Spleen (tissue), 7 donors: ENCODE measurements at regions not wholly inside any gene's neighbourhood (a gene's known extent, or its start where the extent isn't known, plus 50 kb on each side); places are given as distances from the start of the nearest gene placed in this dataset.

Experiments
- CTCF ChIP-seq, 11 experiments: fragments of 200-600 bp in 7 of 11; fragments of 450-650 bp in 4 of 11; sonication (generic) in 4 of 11; IDR thresholded peaks in 8 of 11; conservative IDR thresholded peaks in 3 of 11; 1 replicate in 7 of 11; 2 replicates in 4 of 11; pipeline versions ENCODE4 v1.4.0 to v1.8.0; 2016 to 2021; ENCODE audit warnings: antibody characterized with exemption in 11 of 11, inconsistent platforms in 4 of 11, mild to moderate bottlenecking in 1 of 11
- POLR2A ChIP-seq, 3 donors: fragments of 450-650 bp; IDR thresholded peaks; one replicate each; pipeline ENCODE4 v1.5.1; 2017; ENCODE audit warnings: antibody characterized with exemption in 3 of 3, mild to moderate bottlenecking in 1 of 3
- donor health status: DM: no; HTN: no; CAD: no; lungs with moderate emphysema.
- donor health status: DM: no; HTN: no; CAD: no.
- donor health status: DM: no; HTN: no; CAD: no.

- TF ChIP-seq CTCF (IDR thresholded peaks at IDR 0.05 in 8 of 11, conservative IDR thresholded peaks at IDR 0.05 in 3 of 11): no peak
- TF ChIP-seq POLR2A (IDR thresholded peaks at IDR 0.05): no peak
Observed at GRCh38 chr3:127106053-127106452, 86.9 kb upstream of the PRR23E start.
